ENCODE measurements at regions not wholly inside any gene's neighbourhood (a gene's known extent, or its start where the extent isn't known, plus 50 kb on each side); places are given as distances from the start of the nearest gene placed in this dataset.
A peak's percentile ranks its signal among the peaks of the same experiment; 100 is the strongest.

GRCh38 chr18:6566338-6566911 is 151.7 kb upstream of the L3MBTL4 start:
- no peaks in the 10 kb centered on the region for H3K27me3 ChIP-seq (ENCODE audit: insufficient read depth, low read depth, low read length)
- no peak overlapping the region for H3K4me2 ChIP-seq (ENCODE audit: low read length)
- no peaks in the 10 kb centered on the region for H3K9me2 ChIP-seq (ENCODE audit: insufficient read depth, low read length)
- H4K20me1 ChIP-seq (ENCODE audit: insufficient read depth) = no peaks in the 10 kb centered on the region
- no peak overlapping the region for H3K9ac ChIP-seq (ENCODE audit: low read length)
- H2AFZ ChIP-seq (ENCODE audit: low read depth, low read length) = no peak overlapping the region
- no peak for TF ChIP-seq TAF1 (IDR thresholded peaks at IDR 0.05; ENCODE audit: low read depth)
- TF ChIP-seq EP300 (conservative IDR thresholded peaks at IDR 0.05; ENCODE audit: poor library complexity, severe bottlenecking) = no peak
- TF ChIP-seq POLR2AphosphoS5 (IDR thresholded peaks at IDR 0.05) = no peak
- TF ChIP-seq MXI1 (conservative IDR thresholded peaks at IDR 0.05; ENCODE audit: poor library complexity, severe bottlenecking) = no peak
- no peak for TF ChIP-seq EZH2 (IDR thresholded peaks at IDR 0.05; ENCODE audit: borderline replicate concordance, insufficient read depth, low read length, poor library complexity, severe bottlenecking)
- H3K36me3 ChIP-seq (ENCODE audit: insufficient read depth, low read length) = no peaks in the 10 kb centered on the region
- H3K4me3 ChIP-seq (ENCODE audit: low read length) = no peak overlapping the region
- H3K9me3 ChIP-seq (ENCODE audit: low read length) = no peaks in the 10 kb centered on the region
- H3K27ac ChIP-seq (ENCODE audit: low read length) = no peak overlapping the region
- no peaks in the 10 kb centered on the region for H3K79me2 ChIP-seq (replicated peaks; ENCODE audit: insufficient read depth, low read length)
- H3F3A ChIP-seq (ENCODE audit: insufficient read depth, low read length, poor library complexity, severe bottlenecking) = no peaks in the 10 kb centered on the region

GRCh38 chr18:6569813-6570212 is 155.1 kb upstream of the L3MBTL4 start:
- no peak overlapping the region for H3K27ac ChIP-seq (ENCODE audit: low read length)
- no peaks in the 10 kb centered on the region for H3K9me2 ChIP-seq (ENCODE audit: insufficient read depth, low read length)
- no peak overlapping the region for H2AFZ ChIP-seq (ENCODE audit: low read depth, low read length)
- no peaks in the 10 kb centered on the region for H3K27me3 ChIP-seq (ENCODE audit: insufficient read depth, low read depth, low read length)
- no peak overlapping the region for H3K9ac ChIP-seq (ENCODE audit: low read length)
- H3K79me2 ChIP-seq (replicated peaks; ENCODE audit: insufficient read depth, low read length) = no peaks in the 10 kb centered on the region
- no peaks in the 10 kb centered on the region for H3F3A ChIP-seq (ENCODE audit: insufficient read depth, low read length, poor library complexity, severe bottlenecking)
- no peak overlapping the region for H3K4me2 ChIP-seq (ENCODE audit: low read length)
- no peak overlapping the region for H3K4me3 ChIP-seq (ENCODE audit: low read length)
- TF ChIP-seq EP300 (conservative IDR thresholded peaks at IDR 0.05; ENCODE audit: poor library complexity, severe bottlenecking) (peak; percentile 72), POLR2AphosphoS5 (IDR thresholded peaks at IDR 0.05) (peak; percentile 33), TAF1 (IDR thresholded peaks at IDR 0.05; ENCODE audit: low read depth) (no peak)
- H3K36me3 ChIP-seq (ENCODE audit: insufficient read depth, low read length) = no peaks in the 10 kb centered on the region
- H3K9me3 ChIP-seq (ENCODE audit: low read length) = no peaks in the 10 kb centered on the region
- H4K20me1 ChIP-seq (ENCODE audit: insufficient read depth) = no peaks in the 10 kb centered on the region

GRCh38 chr18:6570581-6571238 is 156.0 kb upstream of the L3MBTL4 start:
- Histone ChIP-seq H3K27ac (ENCODE audit: low read length) (no peak overlapping the region), H3K4me3 (ENCODE audit: low read length) (no peak overlapping the region), H4K20me1 (ENCODE audit: insufficient read depth) (no peaks in the 10 kb centered on the region), H3K9me2 (ENCODE audit: insufficient read depth, low read length) (no peaks in the 10 kb centered on the region), H2AFZ (ENCODE audit: low read depth, low read length) (no peak overlapping the region), H3K79me2 (replicated peaks; ENCODE audit: insufficient read depth, low read length) (no peaks in the 10 kb centered on the region), H3F3A (ENCODE audit: insufficient read depth, low read length, poor library complexity, severe bottlenecking) (no peaks in the 10 kb centered on the region), H3K27me3 (ENCODE audit: insufficient read depth, low read depth, low read length) (no peaks in the 10 kb centered on the region), H3K36me3 (ENCODE audit: insufficient read depth, low read length) (no peaks in the 10 kb centered on the region), H3K9ac (ENCODE audit: low read length) (no peak overlapping the region), H3K4me2 (ENCODE audit: low read length) (no peak overlapping the region), H3K9me3 (ENCODE audit: low read length) (no peaks in the 10 kb centered on the region)
- TF ChIP-seq REST (IDR thresholded peaks at IDR 0.05; ENCODE audit: borderline replicate concordance) (no peak), MXI1 (conservative IDR thresholded peaks at IDR 0.05; ENCODE audit: poor library complexity, severe bottlenecking) (no peak), EZH2 (IDR thresholded peaks at IDR 0.05; ENCODE audit: borderline replicate concordance, insufficient read depth, low read length, poor library complexity, severe bottlenecking) (no peak), POLR2AphosphoS5 (IDR thresholded peaks at IDR 0.05) (no peak), TAF1 (IDR thresholded peaks at IDR 0.05; ENCODE audit: low read depth) (no peak)

All from neural cell (in vitro differentiated cells).